NAMALWA (cell line): ENCODE measurements at regions not wholly inside any gene's neighbourhood (a gene's known extent, or its start where the extent isn't known, plus 50 kb on each side); places are given as distances from the start of the nearest gene placed in this dataset.
"Not testable (repeated sequence)": the region's sequence is repeated elsewhere in the genome, so short reads cannot be mapped to it uniquely, and the experiment has no call there.

Source experiments
- DNase-seq: peaks from one replicate; pipeline ENCODE4 v3.0.0-alpha.2; 2015; ENCODE audit warnings: low spot score

DNA sequence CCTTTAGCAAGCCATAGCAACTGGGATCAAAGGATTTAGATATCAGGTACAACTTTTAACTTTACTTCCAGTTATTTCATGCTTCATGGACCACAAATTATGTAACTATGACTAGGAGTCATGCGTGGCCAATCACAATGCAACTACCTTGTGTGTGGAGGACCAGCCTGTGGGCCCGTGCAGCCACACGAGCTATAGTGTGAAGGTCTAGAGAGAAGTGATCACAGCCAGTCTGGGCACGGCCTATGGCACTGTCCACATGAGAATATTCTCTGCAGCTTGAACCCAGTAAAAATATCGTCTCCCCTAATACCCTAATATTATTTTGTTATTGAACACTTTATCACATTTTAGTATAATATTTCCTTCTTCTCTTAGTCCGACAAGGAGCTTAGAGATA is 464.9 kb upstream of the MIR17HG start:
- DNase-seq, result no peak

DNA sequence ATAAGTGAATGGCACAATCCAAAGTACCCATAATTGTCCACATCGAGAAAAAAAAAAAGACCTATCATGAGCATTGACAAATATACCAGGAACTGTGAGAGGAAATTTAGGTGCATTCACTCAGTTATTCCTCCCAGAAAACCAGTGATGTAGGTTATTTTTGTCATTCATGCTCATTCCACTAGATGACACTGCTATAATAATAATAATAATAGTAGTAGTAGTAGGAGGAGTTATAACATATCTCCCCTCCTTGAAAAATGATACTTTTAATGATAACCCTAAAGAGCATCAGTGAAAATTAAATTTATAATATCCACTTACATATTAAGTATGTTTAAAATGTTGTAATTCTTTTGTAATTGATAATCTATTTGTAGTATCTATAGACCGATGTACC is 463.9 kb upstream of the MIR17HG start:
- DNase-seq, result no peak

DNA sequence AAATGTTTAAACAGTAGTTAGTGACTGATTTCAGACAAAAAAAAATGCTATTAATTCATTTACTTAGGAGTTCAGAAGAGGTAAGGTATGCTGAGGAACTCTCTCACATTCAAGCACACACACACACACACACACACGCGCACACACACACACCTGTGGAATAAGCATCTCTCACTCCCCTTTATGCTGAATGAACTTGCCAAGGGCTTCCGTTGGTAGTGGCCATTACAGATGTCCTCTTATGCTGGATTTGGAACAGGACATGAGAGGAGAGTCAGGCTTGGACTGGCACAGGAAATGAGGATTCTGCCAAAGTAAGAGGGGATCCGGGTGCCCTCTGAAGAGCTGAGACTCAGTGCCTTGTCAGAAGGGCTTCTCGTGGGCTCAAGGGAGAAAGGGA is 463.4 kb upstream of the MIR17HG start:
- DNase-seq, result no peak

DNA sequence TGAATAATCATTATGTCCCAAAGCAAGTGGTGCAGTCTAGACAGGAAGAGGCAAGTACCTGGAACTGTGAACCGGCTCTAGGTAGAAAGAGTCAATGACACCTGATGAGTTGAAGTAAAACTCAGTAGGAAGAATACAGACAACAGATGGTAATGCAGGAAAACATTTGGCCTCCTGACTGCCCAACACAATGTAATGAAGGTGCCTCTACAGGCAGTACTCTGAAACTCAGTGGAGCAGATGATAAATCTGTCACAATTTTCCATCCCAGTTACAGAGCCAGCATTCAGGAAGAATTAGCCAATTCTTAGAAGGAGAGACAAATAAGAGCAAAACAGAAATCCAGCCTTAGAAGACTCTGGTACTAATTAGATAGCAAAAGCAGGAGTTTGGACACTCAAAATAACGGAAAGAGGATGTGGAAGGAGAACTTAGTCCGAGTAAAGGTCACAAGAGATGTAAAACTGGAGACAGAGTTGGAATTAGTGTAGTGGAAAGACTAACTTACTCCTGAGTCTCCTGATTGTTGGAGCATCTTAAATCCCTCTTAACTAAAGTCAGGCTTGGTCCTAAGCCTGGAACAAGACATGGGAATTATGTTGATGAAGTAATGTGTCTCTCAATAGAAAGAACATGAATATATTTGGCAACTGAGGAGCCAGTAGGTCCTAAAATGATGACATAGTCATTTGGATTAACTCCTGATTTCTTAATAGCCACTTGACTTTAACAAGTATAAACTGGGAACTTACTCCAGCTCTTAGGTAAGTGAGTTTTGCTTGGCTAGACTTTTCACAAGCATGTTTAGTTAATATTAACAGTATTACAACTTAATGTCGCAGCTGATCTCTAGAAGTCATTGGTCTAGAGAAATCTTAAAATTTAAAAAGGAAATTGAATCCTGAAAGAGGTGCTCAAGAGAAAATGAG is 457.3 kb upstream of the MIR17HG start:
- DNase-seq, result no peak

DNA sequence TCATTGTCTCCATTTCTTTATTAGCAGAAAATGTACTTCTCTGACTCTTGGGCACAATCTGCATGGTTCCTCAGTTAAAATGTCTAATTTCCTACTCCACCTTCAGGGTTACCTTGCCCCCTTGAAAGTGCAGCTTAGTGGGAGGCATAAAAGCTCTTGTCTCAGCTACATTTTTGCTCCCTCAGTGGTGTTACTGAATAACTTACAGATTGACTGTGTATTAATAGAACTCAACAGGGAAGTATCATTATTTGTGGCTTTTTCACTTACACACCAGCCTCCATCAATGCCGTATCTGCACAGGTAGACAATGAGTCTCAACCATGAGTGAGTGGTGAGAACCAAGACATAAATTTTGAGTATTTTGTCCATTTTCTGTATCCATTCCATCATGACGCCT is 456.2 kb upstream of the MIR17HG start:
- no peak for DNase-seq

DNA sequence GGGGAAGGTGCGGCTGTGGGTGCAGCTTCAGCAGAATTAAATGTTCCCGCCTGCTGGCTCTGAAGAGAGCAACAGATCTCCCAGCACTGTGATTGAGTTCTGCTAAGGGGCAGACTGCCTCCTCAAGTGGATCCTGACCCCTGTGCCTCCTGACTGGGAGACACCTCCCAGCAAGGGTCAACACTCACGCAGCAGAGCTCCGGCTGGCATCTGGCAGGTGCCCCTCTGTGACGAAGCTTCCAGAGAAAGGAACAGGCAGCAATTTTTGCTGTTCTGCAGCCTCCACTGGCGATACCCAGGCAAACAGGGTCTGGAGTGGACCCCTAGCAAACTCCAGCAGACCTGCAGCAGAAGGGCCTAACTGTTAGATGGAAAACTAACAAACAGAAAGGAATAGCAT is 454.3 kb upstream of the MIR17HG start:
- DNase-seq, result not testable (repeated sequence)

DNA sequence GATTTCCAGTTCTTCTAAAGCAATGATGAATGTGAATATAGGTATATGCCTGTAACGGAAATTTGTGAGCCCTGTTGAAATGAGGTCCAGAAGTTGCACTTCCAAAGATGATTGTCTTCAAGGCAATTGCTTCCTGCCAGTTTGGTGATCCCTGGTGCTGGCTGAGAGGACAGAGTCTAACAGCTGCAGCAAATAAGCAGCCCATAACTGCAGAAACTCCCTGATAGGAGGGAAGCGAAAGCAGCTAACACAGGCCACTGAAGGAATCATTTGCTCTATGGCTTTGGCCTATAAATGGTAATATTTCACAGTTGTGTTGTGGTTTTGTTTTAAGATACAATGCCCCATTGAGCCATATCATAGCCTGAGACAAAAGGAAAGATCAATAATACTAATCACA is 451.5 kb upstream of the MIR17HG start:
- no peak for DNase-seq

DNA sequence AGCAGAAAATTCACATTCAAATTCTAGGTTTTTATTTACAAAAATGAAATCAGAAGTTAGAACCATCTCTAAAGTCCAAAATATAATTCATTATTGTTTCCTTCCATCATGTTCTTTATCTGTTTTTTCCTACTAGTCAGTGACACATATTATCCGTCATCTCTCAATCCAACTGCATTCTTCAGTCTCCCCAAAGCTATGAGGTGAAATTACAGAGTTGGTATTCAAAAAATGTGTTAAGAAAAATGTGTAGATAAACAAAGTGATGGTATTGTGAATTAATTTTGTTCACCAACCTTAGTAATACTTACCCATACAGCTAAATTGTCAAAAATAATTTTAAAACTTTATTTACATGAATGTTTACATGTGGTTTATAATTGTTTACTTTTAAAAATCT is 448.7 kb upstream of the MIR17HG start:
- no peak for DNase-seq

DNA sequence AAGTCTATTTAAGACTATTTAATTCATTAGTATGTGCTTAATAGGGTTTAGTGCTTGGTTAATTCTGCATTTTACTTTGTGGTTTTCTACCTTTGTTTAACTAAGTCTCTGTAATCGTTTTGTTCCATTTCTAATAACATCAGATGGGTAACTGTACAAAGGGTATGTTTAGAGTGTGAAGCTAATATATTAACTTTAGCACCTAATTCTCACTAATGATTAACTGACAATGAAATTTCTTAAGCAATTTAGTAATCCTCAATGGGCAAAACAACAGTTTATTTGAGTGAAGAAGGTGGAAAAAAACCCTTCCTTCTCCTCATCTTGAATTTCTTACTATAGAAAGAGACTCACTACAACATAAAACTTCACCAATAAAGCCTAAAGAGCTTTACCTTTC is 448.1 kb upstream of the MIR17HG start:
- no peak for DNase-seq

DNA sequence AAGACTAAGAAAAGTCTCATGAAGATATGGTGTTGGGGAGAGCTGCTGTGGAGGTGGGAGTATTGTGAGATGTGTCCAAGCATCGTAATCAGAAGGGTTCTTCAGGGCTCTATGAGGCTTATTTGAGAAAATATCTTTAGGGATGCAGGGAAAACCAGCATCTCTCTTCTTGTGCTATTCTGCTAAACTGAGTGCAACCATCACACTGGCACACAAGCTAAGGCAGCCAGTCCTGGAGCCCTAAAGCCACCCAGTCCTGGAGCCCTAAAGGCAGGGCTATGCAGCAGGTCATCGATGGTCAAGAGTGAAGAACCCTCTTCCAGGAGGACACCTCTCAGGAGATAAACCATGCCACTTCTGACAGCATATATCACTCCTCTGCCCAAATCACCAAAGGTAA is 445.2 kb upstream of the MIR17HG start:
- no peak for DNase-seq

DNA sequence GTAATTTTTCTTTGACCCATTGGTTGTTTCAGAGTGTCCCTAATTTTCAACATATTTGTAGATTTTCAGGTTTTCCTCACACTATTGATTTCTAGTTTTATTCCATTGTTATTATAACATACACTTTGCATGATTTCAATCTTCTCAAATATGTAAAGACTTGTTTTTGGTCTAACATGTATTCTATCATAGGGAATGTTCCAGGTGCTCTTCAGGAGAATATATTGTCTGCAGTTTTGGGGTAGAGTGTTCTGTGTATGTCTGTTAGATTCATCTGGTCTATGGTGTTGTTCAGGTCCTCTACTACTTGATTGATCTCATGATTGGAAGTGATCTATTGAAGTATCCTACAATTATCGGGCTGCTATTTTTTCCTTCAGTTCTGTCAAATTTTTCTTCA is 440.9 kb upstream of the MIR17HG start:
- no peak for DNase-seq

DNA sequence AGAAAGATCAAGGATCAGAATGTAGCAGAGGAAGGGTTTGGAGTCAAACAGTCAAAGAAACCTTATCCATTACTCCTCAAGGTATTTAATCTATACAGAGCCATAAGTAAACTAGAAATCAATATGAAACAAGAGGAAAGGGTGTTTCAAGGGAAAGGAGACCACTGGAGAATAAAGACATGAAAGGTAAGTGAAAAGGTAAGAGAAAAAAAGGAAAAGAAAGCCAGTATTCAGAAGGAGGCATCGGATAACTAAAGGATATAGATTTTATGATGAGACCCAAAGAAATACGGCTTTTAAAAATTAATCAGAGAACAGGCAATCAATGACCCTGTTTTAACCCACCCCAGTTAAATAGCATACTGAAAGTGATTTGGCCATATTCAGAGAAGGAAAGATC is 438.7 kb upstream of the MIR17HG start:
- no peak for DNase-seq

DNA sequence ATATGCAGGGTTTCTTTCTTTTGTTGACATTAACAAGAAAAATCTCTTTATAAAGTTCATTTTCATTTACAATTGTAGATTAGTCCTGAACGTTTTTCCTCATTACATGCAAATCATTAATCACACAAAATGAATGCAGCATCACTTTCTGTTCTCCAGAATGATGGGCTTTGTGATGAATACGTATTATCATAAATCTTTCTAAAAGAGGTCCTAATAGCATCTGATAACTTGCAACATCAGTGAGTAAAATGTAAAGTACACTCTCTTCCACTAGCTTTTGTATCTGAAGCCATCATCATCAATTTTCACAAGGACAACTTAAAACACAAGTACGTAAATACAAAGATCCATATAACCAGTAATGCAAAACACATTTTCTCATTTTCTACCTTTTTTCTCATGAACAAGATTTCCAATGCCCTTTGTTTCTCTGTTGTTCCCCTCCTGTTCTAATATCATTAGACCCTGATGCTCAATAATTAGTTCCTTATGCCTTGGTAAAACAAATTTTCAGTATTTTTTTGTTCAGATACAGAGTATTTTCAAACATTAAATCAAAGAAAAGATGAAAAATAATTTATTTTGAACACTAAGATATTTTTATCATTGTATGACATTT is 437.4 kb upstream of the MIR17HG start:
- no peak for DNase-seq

DNA sequence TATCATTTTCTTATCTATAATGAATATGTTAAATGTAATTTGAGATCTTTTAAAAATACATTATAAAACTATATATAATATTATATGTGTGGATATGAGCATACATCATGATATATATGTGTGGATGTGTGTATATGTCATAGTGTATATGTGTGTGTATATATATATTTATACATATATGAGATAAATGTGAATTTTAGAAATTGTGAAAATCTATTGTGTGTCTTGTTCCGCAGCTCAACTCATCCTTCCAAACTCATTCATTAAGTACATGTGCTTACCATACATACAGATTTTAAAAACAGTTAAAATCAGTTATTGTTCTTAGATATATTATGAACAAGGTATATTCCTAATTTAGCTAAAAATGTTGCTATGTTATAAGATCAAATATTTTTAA is 435.2 kb upstream of the MIR17HG start:
- DNase-seq, result no peak

DNA sequence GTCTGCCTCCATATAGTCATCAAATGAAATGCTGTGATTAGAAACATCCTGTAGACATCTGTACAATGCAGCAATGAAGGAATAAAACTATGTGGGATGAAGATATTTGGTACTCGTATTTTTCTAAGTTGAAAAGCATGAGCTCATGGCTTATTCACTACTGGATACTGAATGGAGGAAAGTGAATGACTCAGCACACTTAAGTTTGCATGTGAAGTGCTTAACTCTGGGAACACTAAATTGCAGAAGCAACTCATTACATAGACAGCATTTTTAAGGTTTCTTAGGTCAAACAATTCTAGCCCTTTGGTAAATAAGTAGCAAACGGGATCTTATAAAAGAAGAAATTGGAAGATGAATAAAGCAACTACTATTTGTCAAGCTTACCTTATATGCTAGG is 429.0 kb upstream of the MIR17HG start:
- DNase-seq, result no peak

DNA sequence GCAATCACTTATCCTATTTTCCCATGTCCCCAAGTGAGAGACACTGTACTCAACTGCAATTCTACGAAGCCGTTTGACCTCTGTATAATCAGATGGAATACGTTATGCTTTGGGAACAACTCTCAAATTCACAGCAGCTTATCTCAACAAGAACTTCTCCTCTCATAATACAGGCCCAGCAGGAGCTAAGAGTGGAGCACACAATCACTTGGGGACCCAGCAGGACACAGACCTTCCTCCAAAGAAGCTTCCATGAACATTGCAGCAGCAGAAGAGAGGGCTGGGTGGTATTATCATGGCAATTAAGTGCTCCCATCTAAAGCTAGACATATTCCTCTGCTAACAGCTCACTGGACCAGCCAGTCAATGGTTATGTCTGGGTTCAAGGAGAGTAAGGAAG is 428.3 kb upstream of the MIR17HG start:
- DNase-seq, result no peak

DNA sequence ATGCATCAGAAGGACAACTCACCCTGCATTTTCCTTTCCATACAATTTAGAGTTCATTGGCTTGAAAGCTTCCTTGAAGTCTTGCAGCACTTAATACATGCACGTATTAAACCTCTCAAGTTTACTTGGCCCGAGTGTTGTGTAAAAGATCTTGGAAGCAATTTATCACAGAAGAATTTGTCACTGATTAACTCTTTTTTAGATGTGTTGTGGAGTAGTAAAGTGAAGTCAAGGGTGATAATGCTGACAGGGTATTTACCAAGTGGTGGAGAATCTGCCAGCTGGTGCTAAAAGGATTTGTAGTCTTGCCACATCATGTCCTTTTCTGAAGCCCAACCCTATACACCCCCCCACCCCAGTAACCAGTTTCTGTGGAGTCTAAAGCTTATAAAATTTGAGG is 421.0 kb upstream of the MIR17HG start:
- DNase-seq, result no peak

DNA sequence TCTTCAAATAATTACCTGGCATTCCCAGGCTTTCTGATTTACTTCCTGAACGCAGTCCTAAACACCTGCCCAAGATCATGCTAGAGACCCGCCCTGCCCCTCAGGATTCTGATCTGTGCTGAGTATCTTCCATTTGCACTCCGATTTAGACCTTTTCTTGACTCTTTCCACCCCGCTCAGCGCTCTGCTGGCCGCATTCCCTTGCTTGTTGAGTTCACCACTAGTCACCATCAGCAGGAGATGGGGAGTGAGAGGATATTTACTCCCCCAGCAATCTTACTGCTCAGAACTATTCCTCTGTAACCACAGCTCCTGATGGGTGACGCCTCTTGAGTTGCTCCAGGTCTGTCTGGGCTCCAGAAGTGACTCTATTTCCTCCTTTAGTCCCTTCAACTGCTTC is 419.4 kb upstream of the MIR17HG start:
- no peak for DNase-seq

DNA sequence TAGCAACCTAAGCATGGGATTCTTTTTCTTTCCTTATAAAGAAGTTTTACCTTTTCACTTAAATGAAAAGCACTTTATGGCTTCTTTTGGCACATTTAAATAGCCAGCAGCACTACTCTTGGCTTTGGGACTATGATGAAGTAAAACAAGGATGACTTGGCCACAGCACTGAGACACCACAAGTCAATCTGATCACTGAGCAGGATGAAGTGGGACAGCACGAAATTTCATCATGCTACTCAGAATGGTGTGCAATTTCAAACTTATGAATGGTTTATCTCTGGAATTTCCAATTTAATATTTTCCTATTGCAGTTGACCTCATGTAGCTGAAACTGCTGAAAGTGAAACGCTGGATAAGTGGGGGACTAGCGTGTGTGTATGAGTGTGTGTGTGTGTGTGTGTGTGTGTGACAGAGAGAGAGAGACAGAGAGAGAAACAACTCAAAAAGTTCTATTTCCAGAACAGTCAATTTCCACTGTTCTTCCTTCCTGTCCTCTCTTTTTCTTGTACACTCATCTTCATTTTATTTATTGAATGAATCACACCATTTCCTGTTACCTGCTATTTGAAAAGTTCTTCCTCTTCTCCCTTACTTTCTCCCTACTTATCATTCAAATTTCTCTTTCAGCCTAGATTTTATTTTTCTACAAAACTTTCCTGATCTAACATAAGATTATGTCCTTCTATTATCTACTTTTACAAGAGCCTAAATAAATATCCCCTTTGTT is 414.2 kb upstream of the MIR17HG start:
- no peak for DNase-seq

DNA sequence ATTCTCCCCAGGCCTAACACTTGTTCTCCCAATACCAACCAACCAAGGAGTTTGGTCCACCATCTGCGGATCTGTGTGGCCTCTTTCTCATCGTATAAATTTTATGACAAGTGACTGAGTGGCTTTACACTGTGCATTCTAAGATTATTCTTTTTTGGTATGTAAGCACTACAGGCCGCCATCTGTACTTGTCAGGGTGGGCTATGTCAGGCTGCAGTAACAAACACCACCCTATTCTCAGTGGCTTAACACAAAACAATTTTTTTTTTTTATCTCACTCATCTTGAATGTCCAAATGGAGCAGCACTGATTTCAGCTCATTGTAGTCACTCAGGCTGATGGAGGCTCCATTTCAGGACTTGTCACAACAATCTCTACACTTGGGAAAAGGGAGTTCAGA is 412.7 kb upstream of the MIR17HG start:
- no peak for DNase-seq

DNA sequence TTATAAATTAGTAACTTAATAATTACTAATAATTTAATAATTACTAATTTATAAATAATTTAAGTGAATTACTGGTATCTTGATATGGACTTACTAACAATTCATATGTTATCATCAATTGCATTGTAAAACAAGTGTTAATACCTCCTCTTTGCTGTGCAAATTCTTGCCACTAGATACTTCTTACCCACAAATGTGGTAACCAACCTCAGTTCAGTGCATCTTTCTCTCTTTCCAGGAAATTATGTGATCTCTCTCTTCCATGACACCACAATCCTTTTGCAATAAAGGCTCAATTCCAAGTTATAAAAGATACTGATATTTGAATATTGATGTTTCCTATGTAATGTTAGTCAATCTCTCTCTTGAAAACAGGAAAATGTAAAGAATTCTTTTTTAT is 408.6 kb upstream of the MIR17HG start:
- no peak for DNase-seq

DNA sequence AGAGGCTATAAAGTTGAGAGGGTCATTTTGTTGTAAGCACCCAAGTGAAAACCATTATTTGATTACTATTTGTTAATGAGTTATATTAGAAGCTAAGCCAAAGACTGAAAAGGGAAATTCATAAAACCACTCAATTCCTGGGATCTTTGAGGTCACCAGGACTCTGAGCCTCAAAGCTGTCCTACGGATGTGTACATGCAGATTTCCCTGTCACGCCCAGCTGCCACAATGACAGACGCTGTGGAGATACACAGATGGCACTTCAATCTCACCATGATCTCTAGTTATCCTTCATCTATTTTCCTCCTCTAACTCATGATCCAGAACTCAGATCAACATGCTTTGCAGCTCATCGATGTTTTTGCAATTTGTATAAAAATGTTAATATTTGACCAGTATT is 403.5 kb upstream of the MIR17HG start:
- DNase-seq, result no peak

DNA sequence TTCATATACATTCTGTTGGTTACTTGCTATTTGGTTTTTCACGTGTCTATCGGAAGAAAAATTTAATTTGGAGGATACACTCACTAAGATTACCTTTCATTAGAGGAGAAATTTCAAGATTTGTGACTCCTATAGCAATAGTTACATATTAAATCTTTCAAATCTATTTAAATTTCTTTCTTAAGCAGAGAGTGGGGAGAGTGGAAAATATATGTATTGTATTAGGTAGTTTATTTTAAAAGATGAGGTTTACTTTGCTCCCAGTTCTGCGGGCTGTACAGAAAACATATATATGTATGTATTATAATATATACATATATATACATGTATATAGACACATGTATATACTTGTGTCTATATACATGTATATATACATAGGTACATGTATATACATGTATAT is 402.3 kb upstream of the MIR17HG start:
- not testable (repeated sequence) for DNase-seq
